Mucosa of descending colon (tissue), 3 donors: ENCODE measurements at regions not wholly inside any gene's neighbourhood (a gene's known extent, or its start where the extent isn't known, plus 50 kb on each side); places are given as distances from the start of the nearest gene placed in this dataset.

ENCODE experiments used
- ATAC-seq: fragments of 200-7000 bp; cut with Tn5 transposase; one replicate; pipeline ENCODE4 v1.9.1; 2020; ENCODE audit warnings: mild to moderate bottlenecking, moderate library complexity
- DNase-seq, 3 donors: peaks; one replicate each; pipeline ENCODE4 v3.0.0-alpha.2; 2020
- H3K36me3 ChIP-seq: fragments of 200-600 bp; one replicate; pipeline ENCODE4 v1.8.0; 2021; ENCODE audit warnings: low read depth, mild to moderate bottlenecking
- H3K4me1 ChIP-seq: fragments of 200-600 bp; one replicate; pipeline ENCODE4 v1.8.0; 2021; ENCODE audit warnings: low read depth, mild to moderate bottlenecking
- H3K4me3 ChIP-seq: fragments of 200-600 bp; one replicate; pipeline ENCODE4 v1.8.0; 2021; ENCODE audit warnings: mild to moderate bottlenecking
- H3K9me3 ChIP-seq: fragments of 200-600 bp; one replicate; pipeline ENCODE4 v1.8.0; 2021; ENCODE audit warnings: mild to moderate bottlenecking
- CTCF ChIP-seq: fragments of 200-600 bp; IDR thresholded peaks from one replicate; pipeline ENCODE4 v1.8.0; 2022; ENCODE audit warnings: antibody characterized with exemption, mild to moderate bottlenecking
- intact Hi-C, 2 donors: fragments of 100-400 bp; cut with DNase I in 1 of 2; cut with micrococcal nuclease in 1 of 2; formaldehyde crosslinking; loops; one replicate each; pipeline versions ENCODE4 v1.11.0 to v1.11.1; 2022; cut with DNase I, micrococcal nuclease
- donor health status: DM: no; HTN: no; CAD: no; lungs with moderate emphysema.
- donor health status: DM: no; HTN: no; CAD: no.
- donor health status: DM: no; HTN: yes; CAD: no.

- ATAC-seq (no peak), DNase-seq (no peak)
- intact Hi-C loops, result no loop called here
- no peaks in the 10 kb centered on the region for H3K4me1 ChIP-seq
- H3K9me3 ChIP-seq, result no peaks in the 10 kb centered on the region
- H3K36me3 ChIP-seq, result no peaks in the 10 kb centered on the region
- H3K4me3 ChIP-seq, result no peak overlapping the region
- TF ChIP-seq CTCF, result no peak
Measured at GRCh38 chrX:15055146-15055930, 182.1 kb downstream of the MOSPD2 start.

GRCh38 chrX:15050395-15050794 lies 177.2 kb downstream of the MOSPD2 start:
- intact Hi-C loops, result no loop called here
- H3K4me3 ChIP-seq, result no peak overlapping the region
- DNase-seq (no peak), ATAC-seq (no peak)
- no peaks in the 10 kb centered on the region for H3K36me3 ChIP-seq
- no peaks in the 10 kb centered on the region for H3K4me1 ChIP-seq
- no peak for TF ChIP-seq CTCF
- no peaks in the 10 kb centered on the region for H3K9me3 ChIP-seq

- no peaks in the 10 kb centered on the region for H3K36me3 ChIP-seq
- H3K4me3 ChIP-seq, result no peak overlapping the region
- H3K4me1 ChIP-seq, result no peaks in the 10 kb centered on the region
- no peak for ATAC-seq
- intact Hi-C loops, result no loop called here
- H3K9me3 ChIP-seq, result no peaks in the 10 kb centered on the region
- TF ChIP-seq CTCF, result no peak
- DNase-seq, result no peak
Measured at GRCh38 chrX:15043538-15043937, 170.3 kb downstream of the MOSPD2 start.

- Histone ChIP-seq H3K36me3 (no peaks in the 10 kb centered on the region), H3K4me3 (no peak overlapping the region), H3K4me1 (no peaks in the 10 kb centered on the region), H3K9me3 (no peaks in the 10 kb centered on the region)
- DNase-seq (no peak), ATAC-seq (no peak)
- no peak for TF ChIP-seq CTCF
- intact Hi-C loops, result no loop called here
Measured at GRCh38 chrX:15033917-15034316, 160.7 kb downstream of the MOSPD2 start.

GRCh38 chrX:15017491-15017890 lies 144.3 kb downstream of the MOSPD2 start:
- TF ChIP-seq CTCF, result no peak
- Histone ChIP-seq H3K4me1 (no peaks in the 10 kb centered on the region), H3K36me3 (no peaks in the 10 kb centered on the region), H3K4me3 (no peak overlapping the region), H3K9me3 (no peaks in the 10 kb centered on the region)
- intact Hi-C loops, result no loop called here
- no peak for DNase-seq
- ATAC-seq, result no peak

GRCh38 chrX:15016051-15016450 lies 142.8 kb downstream of the MOSPD2 start:
- intact Hi-C loops, result no loop called here
- ATAC-seq (no peak), DNase-seq (no peak)
- H3K9me3 ChIP-seq, result no peaks in the 10 kb centered on the region
- H3K4me3 ChIP-seq, result no peak overlapping the region
- TF ChIP-seq CTCF, result no peak
- H3K36me3 ChIP-seq, result no peaks in the 10 kb centered on the region
- H3K4me1 ChIP-seq, result no peaks in the 10 kb centered on the region
